GM23248 (cell line): ENCODE measurements at regions not wholly inside any gene's neighbourhood (a gene's known extent, or its start where the extent isn't known, plus 50 kb on each side); places are given as distances from the start of the nearest gene placed in this dataset.

Source experiments
- DNase-seq: peaks from one replicate; pipeline ENCODE4 v3.0.0-alpha.2; 2015
- H2AFZ ChIP-seq: fragments of 200-600 bp; sonication (generic); 2 replicates; pipeline ENCODE4 v1.6.1; 2016; ENCODE audit warnings: antibody characterized with exemption
- H3F3A ChIP-seq: fragments of 200-600 bp; sonication (generic); 2 replicates; pipeline ENCODE4 v1.6.1; 2016; ENCODE audit warnings: mild to moderate bottlenecking, antibody characterized with exemption, mixed run types; ENCODE audit not compliant: insufficient read depth
- H3K27ac ChIP-seq: fragments of 200-600 bp; sonication (generic); 2 replicates; pipeline ENCODE4 v1.5.1; 2016; ENCODE audit warnings: mild to moderate bottlenecking
- H3K27me3 ChIP-seq: fragments of 200-600 bp; sonication (generic); replicated peaks from 2 replicates; pipeline ENCODE4 v1.6.1; 2016; ENCODE audit warnings: mild to moderate bottlenecking; ENCODE audit not compliant: insufficient read depth
- H3K36me3 ChIP-seq: fragments of 200-600 bp; sonication (generic); 2 replicates; pipeline ENCODE4 v1.6.1; 2016; ENCODE audit warnings: low read depth, mild to moderate bottlenecking
- H3K4me1 ChIP-seq: fragments of 200-600 bp; sonication (generic); 2 replicates; pipeline ENCODE4 v1.6.1; 2016; ENCODE audit warnings: mild to moderate bottlenecking; ENCODE audit not compliant: insufficient read depth
- H3K4me2 ChIP-seq: fragments of 200-600 bp; sonication (generic); one replicate; pipeline ENCODE4 v1.6.1; 2016; ENCODE audit warnings: mild to moderate bottlenecking; ENCODE audit not compliant: unreplicated experiment
- H3K4me3 ChIP-seq: fragments of 200-600 bp; sonication (generic); 2 replicates; pipeline ENCODE4 v1.5.1; 2016; ENCODE audit warnings: mild to moderate bottlenecking
- H3K79me2 ChIP-seq: fragments of 200-600 bp; sonication (generic); 2 replicates; pipeline ENCODE4 v1.6.1; 2016; ENCODE audit warnings: mild to moderate bottlenecking; ENCODE audit not compliant: insufficient read depth
- H3K9ac ChIP-seq: fragments of 200-600 bp; sonication (generic); 2 replicates; pipeline ENCODE4 v1.6.1; 2016; ENCODE audit warnings: mild to moderate bottlenecking
- H3K9me2 ChIP-seq: fragments of 200-600 bp; sonication (generic); 2 replicates; pipeline ENCODE4 v1.6.1; 2016; ENCODE audit warnings: mixed run types, mild to moderate bottlenecking, moderate library complexity; ENCODE audit not compliant: insufficient read depth
- H3K9me3 ChIP-seq: fragments of 200-600 bp; sonication (generic); one replicate; pipeline ENCODE4 v1.6.1; 2017; ENCODE audit warnings: low read depth
- H4K20me1 ChIP-seq: fragments of 200-600 bp; sonication (generic); 2 replicates; pipeline ENCODE4 v1.6.0; 2016; ENCODE audit not compliant: insufficient read depth
- EZH2 ChIP-seq: fragments of 200-600 bp; sonication (generic); IDR thresholded peaks from 2 replicates; pipeline ENCODE4 v1.6.1; 2018; ENCODE audit warnings: antibody characterized with exemption, mild to moderate bottlenecking; ENCODE audit not compliant: insufficient read depth, poor library complexity, severe bottlenecking
- EZH2phosphoT487 ChIP-seq: fragments of 200-600 bp; sonication (generic); IDR thresholded peaks from 2 replicates; pipeline ENCODE4 v1.6.1; 2018; ENCODE audit warnings: antibody characterized with exemption, moderate library complexity, mild to moderate bottlenecking, low read depth; ENCODE audit not compliant: insufficient read depth
- WGBS, 2 experiments: methylation state at CpG; one replicate each; pipeline ENCODE4 v1.1.6; 2015 to 2017; ENCODE audit warnings: low lambda C conversion rate in 2 of 2, low coverage in 1 of 2; ENCODE audit errors: missing lambda C conversion rate in 2 of 2; 5-methylcytosine and 5-hydroxymethylcytosine counted together
- in situ Hi-C: fragments of 300-500 bp; cut with MboI; formaldehyde crosslinking; loops from 2 replicates; pipeline ENCODE4 v1.15.0; 2020

GRCh38 chr2:32895424-32895823 lies 51.3 kb upstream of the LTBP1 start:
- H3K27ac ChIP-seq, result no peak overlapping the region
- in situ Hi-C loops, result no loop called here
- no peak overlapping the region for H3K9ac ChIP-seq
- no peaks in the 10 kb centered on the region for H3K4me1 ChIP-seq
- no peaks in the 10 kb centered on the region for H3F3A ChIP-seq
- no peaks in the 10 kb centered on the region; the same call in 1 of the 2 replicates for H3K9me2 ChIP-seq
- H3K36me3 ChIP-seq, result no peaks in the 10 kb centered on the region
- no peaks in the 10 kb centered on the region for H3K79me2 ChIP-seq
- no peak for TF ChIP-seq EZH2
- TF ChIP-seq EZH2phosphoT487, result no peak
- H3K4me3 ChIP-seq, result no peak overlapping the region
- peak; percentile 2 for DNase-seq
- H3K4me2 ChIP-seq, result no peak overlapping the region
- H4K20me1 ChIP-seq, result no peaks in the 10 kb centered on the region
- 85 to 91% methylated on average over 1 of the region's 1 CpG for WGBS, 2 experiments
- H3K9me3 ChIP-seq, result no peaks in the 10 kb centered on the region
- no peak overlapping the region for H2AFZ ChIP-seq
- H3K27me3 ChIP-seq, result peaks cover 21% of the 10 kb centered on the region; the same call in 1 of the 2 replicates
